OCI-LY1 (cell line): ENCODE measurements at regions not wholly inside any gene's neighbourhood (a gene's known extent, or its start where the extent isn't known, plus 50 kb on each side); places are given as distances from the start of the nearest gene placed in this dataset.

Source experiments
- CTCF ChIP-seq: fragments of 200-600 bp; sonication (generic), shearing (Covaris generic); IDR thresholded peaks from 2 replicates; pipeline ENCODE4 v1.5.1; 2017; ENCODE audit warnings: mild to moderate bottlenecking, antibody characterized with exemption, low read length, moderate library complexity, mixed read lengths
- EZH2 ChIP-seq: fragments of 200-600 bp; sonication (generic), shearing (Covaris generic); IDR thresholded peaks from 2 replicates; pipeline ENCODE4 v1.8.0; 2017; ENCODE audit warnings: borderline replicate concordance, mixed run types, mild to moderate bottlenecking, antibody characterized with exemption, low read length, moderate library complexity, mixed read lengths

- TF ChIP-seq CTCF (no peak), EZH2 (no peak)
Observed at GRCh38 chr2:65626831-65627230, 194.4 kb upstream of the SPRED2 start.
